ENCODE measurements at regions not wholly inside any gene's neighbourhood (a gene's known extent, or its start where the extent isn't known, plus 50 kb on each side); places are given as distances from the start of the nearest gene placed in this dataset.

DNA sequence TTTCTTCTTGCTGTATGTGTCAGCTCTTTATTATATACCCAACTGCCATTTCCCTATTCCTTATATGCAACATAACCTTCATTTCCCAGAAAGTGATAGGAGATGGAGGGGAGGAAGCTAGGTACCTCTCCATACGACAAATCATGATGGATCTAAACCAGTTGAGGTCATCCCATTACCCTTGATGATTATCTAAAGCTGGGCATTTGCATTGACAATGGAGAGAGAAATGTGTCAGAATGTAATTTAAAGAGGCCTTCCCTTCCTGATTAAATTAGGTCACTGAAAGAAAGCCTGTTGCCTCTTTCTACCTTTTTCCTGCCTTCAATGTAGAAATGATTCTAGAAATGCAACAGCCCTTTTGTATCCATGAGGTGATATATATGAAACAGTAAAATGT is 81.9 kb downstream of the SUCNR1 start:
- H3K4me3 ChIP-seq (ENCODE audit: low read depth, low read length), result no peak overlapping the region
- no peak overlapping the region for H3K27ac ChIP-seq
- DNase-seq, result no peak
- H3K36me3 ChIP-seq (replicated peaks), result no peaks in the 10 kb centered on the region
- in situ Hi-C loops (cut with HindIII; ENCODE audit: low pct_ligation_motif_present, low sequenced_read_pairs), result no loop called here
- TF ChIP-seq, protein P1, sequence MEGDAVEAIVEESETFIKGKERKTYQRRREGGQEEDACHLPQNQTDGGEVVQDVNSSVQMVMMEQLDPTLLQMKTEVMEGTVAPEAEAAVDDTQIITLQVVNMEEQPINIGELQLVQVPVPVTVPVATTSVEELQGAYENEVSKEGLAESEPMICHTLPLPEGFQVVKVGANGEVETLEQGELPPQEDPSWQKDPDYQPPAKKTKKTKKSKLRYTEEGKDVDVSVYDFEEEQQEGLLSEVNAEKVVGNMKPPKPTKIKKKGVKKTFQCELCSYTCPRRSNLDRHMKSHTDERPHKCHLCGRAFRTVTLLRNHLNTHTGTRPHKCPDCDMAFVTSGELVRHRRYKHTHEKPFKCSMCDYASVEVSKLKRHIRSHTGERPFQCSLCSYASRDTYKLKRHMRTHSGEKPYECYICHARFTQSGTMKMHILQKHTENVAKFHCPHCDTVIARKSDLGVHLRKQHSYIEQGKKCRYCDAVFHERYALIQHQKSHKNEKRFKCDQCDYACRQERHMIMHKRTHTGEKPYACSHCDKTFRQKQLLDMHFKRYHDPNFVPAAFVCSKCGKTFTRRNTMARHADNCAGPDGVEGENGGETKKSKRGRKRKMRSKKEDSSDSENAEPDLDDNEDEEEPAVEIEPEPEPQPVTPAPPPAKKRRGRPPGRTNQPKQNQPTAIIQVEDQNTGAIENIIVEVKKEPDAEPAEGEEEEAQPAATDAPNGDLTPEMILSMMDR (IDR thresholded peaks at IDR 0.05; ENCODE audit: low read depth, low read length, missing control alignments), result no peak
- no peaks in the 10 kb centered on the region for H3K27me3 ChIP-seq (replicated peaks)

DNA sequence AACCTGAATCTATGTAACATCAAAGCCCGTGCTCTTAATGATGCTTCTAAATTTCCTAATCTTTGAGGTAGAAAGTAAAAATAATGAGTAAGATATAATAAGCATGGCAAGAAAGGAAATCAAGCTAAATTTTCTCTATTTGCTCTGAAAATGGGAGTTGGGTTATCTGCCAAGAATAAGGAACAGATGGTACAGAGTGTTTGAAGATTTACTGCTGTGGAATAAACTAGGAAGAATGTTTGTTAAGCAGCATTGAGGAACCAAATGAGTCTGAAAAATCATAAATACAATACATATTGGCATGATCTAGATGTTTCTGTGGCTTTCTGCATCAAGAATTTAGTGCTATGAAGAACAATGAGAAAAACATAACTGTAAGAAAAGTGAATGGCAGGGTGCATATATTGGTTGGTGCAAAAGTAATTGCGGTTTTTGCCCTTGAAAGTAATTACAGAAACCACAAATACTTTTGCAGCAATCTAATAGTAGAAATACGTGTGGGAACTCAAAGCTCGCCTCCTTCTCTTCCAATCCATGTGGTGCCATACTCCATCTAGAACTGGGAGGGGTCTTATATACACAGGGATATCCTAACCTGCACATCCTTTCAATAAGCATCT is 87.6 kb downstream of the SUCNR1 start:
- no peak for DNase-seq
- Histone ChIP-seq H3K4me3 (ENCODE audit: low read depth, low read length) (no peak overlapping the region), H3K36me3 (replicated peaks) (no peaks in the 10 kb centered on the region), H3K27ac (no peak overlapping the region), H3K27me3 (replicated peaks) (no peaks in the 10 kb centered on the region)
- TF ChIP-seq, protein P1 (IDR thresholded peaks at IDR 0.05; ENCODE audit: low read depth, low read length, missing control alignments), result no peak
- in situ Hi-C loops (cut with HindIII; ENCODE audit: low pct_ligation_motif_present, low sequenced_read_pairs), result no loop called here

DNA sequence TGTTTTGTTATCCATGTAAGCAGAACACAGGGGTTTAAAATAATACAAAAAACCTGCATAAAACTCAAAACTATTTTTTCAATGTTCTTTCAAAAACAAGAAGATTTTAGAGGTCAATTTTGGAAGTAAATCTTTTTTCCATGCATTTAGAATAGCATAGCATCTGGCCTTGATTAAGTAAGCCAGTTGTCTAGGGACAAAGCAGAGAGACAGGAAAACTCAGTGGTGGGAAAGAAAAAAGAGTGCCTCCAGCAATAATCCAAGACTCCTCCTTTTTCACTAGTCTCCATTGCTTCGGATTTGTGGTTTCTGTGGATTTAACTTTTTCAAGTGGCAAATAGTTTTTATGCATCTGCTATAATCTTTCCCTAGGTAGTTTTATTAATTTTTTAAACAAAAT is 88.9 kb downstream of the SUCNR1 start:
- no peak for DNase-seq
- TF ChIP-seq, protein P1 (IDR thresholded peaks at IDR 0.05; ENCODE audit: low read depth, low read length, missing control alignments), result no peak
- Histone ChIP-seq H3K27ac (no peak overlapping the region), H3K36me3 (replicated peaks) (no peaks in the 10 kb centered on the region), H3K4me3 (ENCODE audit: low read depth, low read length) (no peak overlapping the region), H3K27me3 (replicated peaks) (no peaks in the 10 kb centered on the region)
- in situ Hi-C loops (cut with HindIII; ENCODE audit: low pct_ligation_motif_present, low sequenced_read_pairs), result no loop called here

DNA sequence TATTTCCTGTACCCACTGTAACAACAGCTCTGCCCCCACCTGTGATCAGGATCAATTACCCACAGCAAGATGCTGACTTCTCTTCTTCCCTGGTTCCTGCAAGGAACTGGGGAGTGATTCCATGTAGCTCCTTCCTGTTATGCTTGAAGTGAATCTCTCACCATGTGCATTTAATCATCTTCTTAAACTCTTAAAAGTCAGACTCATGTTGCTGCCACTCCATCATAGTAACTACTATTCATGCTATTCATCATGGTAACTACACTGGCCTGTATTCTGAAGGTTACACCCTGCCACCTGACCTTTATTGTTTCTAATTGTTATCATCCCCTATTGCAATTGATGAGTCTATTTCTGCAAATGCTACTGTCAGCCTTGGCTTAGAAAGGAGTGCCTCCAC is 89.5 kb downstream of the SUCNR1 start:
- Histone ChIP-seq H3K36me3 (replicated peaks) (no peaks in the 10 kb centered on the region), H3K4me3 (ENCODE audit: low read depth, low read length) (no peak overlapping the region), H3K27ac (no peak overlapping the region), H3K27me3 (replicated peaks) (no peaks in the 10 kb centered on the region)
- in situ Hi-C loops (cut with HindIII; ENCODE audit: low pct_ligation_motif_present, low sequenced_read_pairs), result no loop called here
- TF ChIP-seq, protein P1 (IDR thresholded peaks at IDR 0.05; ENCODE audit: low read depth, low read length, missing control alignments), result no peak
- DNase-seq, result no peak

DNA sequence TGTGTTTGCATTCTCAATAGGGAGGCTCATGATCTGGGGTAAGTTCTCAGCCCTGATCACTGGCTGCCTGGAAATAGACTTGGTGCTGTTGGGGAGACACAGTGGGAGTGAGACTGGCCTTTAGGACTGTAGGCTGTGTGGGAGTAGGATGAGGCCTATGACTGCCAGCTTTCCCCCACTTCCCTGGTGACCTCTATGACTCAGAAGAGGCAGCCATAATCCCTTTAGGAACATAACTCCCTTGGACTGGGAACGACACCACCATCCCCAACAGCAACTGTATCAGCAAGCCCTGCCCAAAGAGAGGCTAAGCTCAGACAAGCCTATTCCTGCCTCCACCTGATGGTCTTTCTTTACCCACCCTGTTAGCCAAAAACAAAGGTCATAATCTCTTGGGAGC is 91.3 kb downstream of the SUCNR1 start:
- H3K36me3 ChIP-seq (replicated peaks), result no peaks in the 10 kb centered on the region
- H3K4me3 ChIP-seq (ENCODE audit: low read depth, low read length), result no peak overlapping the region
- H3K27ac ChIP-seq, result no peak overlapping the region
- H3K27me3 ChIP-seq (replicated peaks), result no peaks in the 10 kb centered on the region
- in situ Hi-C loops (cut with HindIII; ENCODE audit: low pct_ligation_motif_present, low sequenced_read_pairs), result no loop called here
- peak; percentile 5 for DNase-seq
- TF ChIP-seq, protein P1 (IDR thresholded peaks at IDR 0.05; ENCODE audit: low read depth, low read length, missing control alignments), result no peak

DNA sequence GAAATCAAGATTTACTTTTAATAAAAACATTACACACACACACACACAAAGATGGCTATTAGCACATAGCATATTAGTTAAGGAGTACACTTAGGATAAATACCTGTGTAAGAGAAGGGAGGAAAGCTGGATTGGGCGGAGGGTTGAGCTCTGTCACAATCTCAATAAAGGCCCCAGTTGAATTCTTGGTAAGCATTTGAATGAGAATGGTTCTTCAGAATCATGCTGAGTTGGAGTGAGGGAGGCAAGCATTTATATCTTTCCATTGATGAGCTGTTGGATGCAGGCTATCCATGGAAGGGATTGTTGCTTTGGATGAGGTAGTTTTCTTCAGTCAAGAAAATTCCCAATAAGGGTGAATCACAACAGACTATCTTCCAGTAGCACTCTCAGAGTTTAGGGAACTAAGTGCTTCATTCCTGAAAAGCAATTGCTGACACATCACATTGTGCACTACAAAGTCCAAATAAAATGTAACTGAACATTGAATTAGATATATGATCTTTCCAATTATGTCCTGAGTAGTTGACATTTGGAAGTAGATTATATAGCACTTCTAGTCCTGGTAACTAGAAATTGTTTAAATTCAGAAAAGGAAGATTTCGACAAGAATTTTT is 95.7 kb downstream of the SUCNR1 start:
- Histone ChIP-seq H3K27ac (no peak overlapping the region), H3K27me3 (replicated peaks) (no peaks in the 10 kb centered on the region), H3K36me3 (replicated peaks) (no peaks in the 10 kb centered on the region), H3K4me3 (ENCODE audit: low read depth, low read length) (no peak overlapping the region)
- DNase-seq, result no peak
- in situ Hi-C loops (cut with HindIII; ENCODE audit: low pct_ligation_motif_present, low sequenced_read_pairs), result no loop called here
- TF ChIP-seq, protein P1 (IDR thresholded peaks at IDR 0.05; ENCODE audit: low read depth, low read length, missing control alignments), result no peak
